ENCODE measurements at regions not wholly inside any gene's neighbourhood (a gene's known extent, or its start where the extent isn't known, plus 50 kb on each side); places are given as distances from the start of the nearest gene placed in this dataset.

- no peak for DNase-seq (ENCODE audit: low read depth, low spot score)
- ChIA-PET CTCF (no interaction called here), POLR2A (no interaction called here)
- Histone ChIP-seq H3K27ac (ENCODE audit: low read depth, low read length) (no peak overlapping the region), H3K9me3 (ENCODE audit: control insufficient read depth, insufficient read depth, low read length) (peaks cover 27% of the 10 kb centered on the region), H3K4me3 (ENCODE audit: low read depth, low read length) (no peak overlapping the region), H3K27me3 (ENCODE audit: control insufficient read depth, insufficient read depth, low read length) (no peaks in the 10 kb centered on the region)
- no peak for TF ChIP-seq CTCF (IDR thresholded peaks at IDR 0.05; ENCODE audit: low read depth, low read length)
These were observed 145.9 kb upstream of the OPCML start for GRCh38 chr11:133678191-133678590.

GRCh38 chr11:133677387-133677786 lies 145.1 kb upstream of the OPCML start:
- Histone ChIP-seq H3K27me3 (ENCODE audit: control insufficient read depth, insufficient read depth, low read length) (no peaks in the 10 kb centered on the region), H3K27ac (ENCODE audit: low read depth, low read length) (no peak overlapping the region), H3K4me3 (ENCODE audit: low read depth, low read length) (no peak overlapping the region), H3K9me3 (ENCODE audit: control insufficient read depth, insufficient read depth, low read length) (peaks cover 25% of the 10 kb centered on the region)
- no peak for DNase-seq (ENCODE audit: low read depth, low spot score)
- CTCF ChIA-PET = no interaction called here
- TF ChIP-seq CTCF (IDR thresholded peaks at IDR 0.05; ENCODE audit: low read depth, low read length) = no peak
- POLR2A ChIA-PET = no interaction called here

GRCh38 chr11:133676265-133676664 lies 144.0 kb upstream of the OPCML start:
- Histone ChIP-seq H3K9me3 (ENCODE audit: control insufficient read depth, insufficient read depth, low read length) (peaks cover 24% of the 10 kb centered on the region), H3K4me3 (ENCODE audit: low read depth, low read length) (no peak overlapping the region), H3K27ac (ENCODE audit: low read depth, low read length) (no peak overlapping the region), H3K27me3 (ENCODE audit: control insufficient read depth, insufficient read depth, low read length) (no peaks in the 10 kb centered on the region)
- DNase-seq (ENCODE audit: low read depth, low spot score) = no peak
- ChIA-PET POLR2A (no interaction called here), CTCF (no interaction called here)
- no peak for TF ChIP-seq CTCF (IDR thresholded peaks at IDR 0.05; ENCODE audit: low read depth, low read length)

- CTCF ChIA-PET = no interaction called here
- TF ChIP-seq CTCF (IDR thresholded peaks at IDR 0.05; ENCODE audit: low read depth, low read length) = no peak
- POLR2A ChIA-PET = no interaction called here
- Histone ChIP-seq H3K27me3 (ENCODE audit: control insufficient read depth, insufficient read depth, low read length) (no peaks in the 10 kb centered on the region), H3K4me3 (ENCODE audit: low read depth, low read length) (no peak overlapping the region), H3K9me3 (ENCODE audit: control insufficient read depth, insufficient read depth, low read length) (peaks cover 28% of the 10 kb centered on the region), H3K27ac (ENCODE audit: low read depth, low read length) (no peak overlapping the region)
- DNase-seq (ENCODE audit: low read depth, low spot score) = no peak
These were observed 137.2 kb upstream of the OPCML start for GRCh38 chr11:133669371-133670053.

- Histone ChIP-seq H3K27me3 (ENCODE audit: control insufficient read depth, insufficient read depth, low read length) (no peaks in the 10 kb centered on the region), H3K27ac (ENCODE audit: low read depth, low read length) (no peak overlapping the region), H3K9me3 (ENCODE audit: control insufficient read depth, insufficient read depth, low read length) (peaks cover 51% of the 10 kb centered on the region), H3K4me3 (ENCODE audit: low read depth, low read length) (no peak overlapping the region)
- CTCF ChIA-PET = no interaction called here
- DNase-seq (ENCODE audit: low read depth, low spot score) = no peak
- POLR2A ChIA-PET = no interaction called here
- TF ChIP-seq CTCF (IDR thresholded peaks at IDR 0.05; ENCODE audit: low read depth, low read length) = no peak
These were observed 131.1 kb upstream of the OPCML start for GRCh38 chr11:133663135-133663985.
